ENCODE measurements at regions not wholly inside any gene's neighbourhood (a gene's known extent, or its start where the extent isn't known, plus 50 kb on each side); places are given as distances from the start of the nearest gene placed in this dataset.

GRCh38 chr7:110568932-110569331 is 522.0 kb upstream of the LRRN3 start:
- no peaks in the 10 kb centered on the region for H3K4me1 Mint-ChIP-seq (ENCODE audit: low read depth in 2 of 2)
- DNase-seq (ENCODE audit: low spot score), result no peak
- ATAC-seq, result no peak
- H3K36me3 Mint-ChIP-seq, result peaks cover 6% of the 10 kb centered on the region
- H3K27me3 Mint-ChIP-seq, result no peaks in the 10 kb centered on the region
- H3K9me3 Mint-ChIP-seq, result peaks cover 25% of the 10 kb centered on the region
- H3K4me3 Mint-ChIP-seq, result no peak overlapping the region
- H3K27ac Mint-ChIP-seq, result no peak overlapping the region

GRCh38 chr7:110569486-110570205 is 521.3 kb upstream of the LRRN3 start:
- Mint-ChIP-seq H3K4me1 (ENCODE audit: low read depth in 2 of 2) (no peaks in the 10 kb centered on the region), H3K27me3 (no peaks in the 10 kb centered on the region), H3K4me3 (no peak overlapping the region), H3K9me3 (peaks cover 25% of the 10 kb centered on the region), H3K36me3 (peaks cover 6% of the 10 kb centered on the region), H3K27ac (no peak overlapping the region)
- ATAC-seq (no peak), DNase-seq (ENCODE audit: low spot score) (no peak)

GRCh38 chr7:110573862-110574528 is 516.9 kb upstream of the LRRN3 start:
- H3K4me3 Mint-ChIP-seq, result no peak overlapping the region
- DNase-seq (ENCODE audit: low spot score), result no peak
- no peaks in the 10 kb centered on the region for H3K4me1 Mint-ChIP-seq (ENCODE audit: low read depth in 2 of 2)
- H3K9me3 Mint-ChIP-seq, result peaks cover 16% of the 10 kb centered on the region
- H3K27me3 Mint-ChIP-seq, result no peaks in the 10 kb centered on the region
- ATAC-seq, result no peak
- no peak overlapping the region for H3K27ac Mint-ChIP-seq
- no peaks in the 10 kb centered on the region for H3K36me3 Mint-ChIP-seq

- Mint-ChIP-seq H3K9me3 (peaks cover 3% of the 10 kb centered on the region), H3K4me1 (ENCODE audit: low read depth in 2 of 2) (no peaks in the 10 kb centered on the region)
- ATAC-seq, result no peak
Observed at GRCh38 chr7:110587294-110587693, 503.6 kb upstream of the LRRN3 start.

GRCh38 chr7:110590415-110590814 is 500.5 kb upstream of the LRRN3 start:
- no peak overlapping the region for H3K27ac Mint-ChIP-seq
- H3K4me3 Mint-ChIP-seq, result no peak overlapping the region
- H3K9me3 Mint-ChIP-seq, result peaks cover 7% of the 10 kb centered on the region
- H3K27me3 Mint-ChIP-seq, result no peaks in the 10 kb centered on the region
- DNase-seq (ENCODE audit: low spot score) (no peak), ATAC-seq (no peak)
- H3K4me1 Mint-ChIP-seq (ENCODE audit: low read depth in 2 of 2), result no peaks in the 10 kb centered on the region
- H3K36me3 Mint-ChIP-seq, result peaks cover 4% of the 10 kb centered on the region

More at GRCh38 chr7:110587294-110587693, 503.6 kb upstream of the LRRN3 start:
- Mint-ChIP-seq H3K27ac (no peak overlapping the region), H3K36me3 (no peaks in the 10 kb centered on the region), H3K4me3 (no peak overlapping the region), H3K27me3 (no peaks in the 10 kb centered on the region)
- DNase-seq (ENCODE audit: low spot score), result no peak

- H3K4me3 Mint-ChIP-seq, result no peak overlapping the region
- no peaks in the 10 kb centered on the region for H3K27me3 Mint-ChIP-seq
- H3K4me1 Mint-ChIP-seq (ENCODE audit: low read depth in 2 of 2), result no peaks in the 10 kb centered on the region
- H3K27ac Mint-ChIP-seq, result no peak overlapping the region
- H3K9me3 Mint-ChIP-seq, result peaks cover 7% of the 10 kb centered on the region
- ATAC-seq, result no peak
- DNase-seq (ENCODE audit: low spot score), result no peak
- H3K36me3 Mint-ChIP-seq, result peaks cover 4% of the 10 kb centered on the region
Observed at GRCh38 chr7:110591341-110591740, 499.6 kb upstream of the LRRN3 start.

- ATAC-seq (no peak), DNase-seq (ENCODE audit: low spot score) (no peak)
- Mint-ChIP-seq H3K4me1 (ENCODE audit: low read depth in 2 of 2) (no peaks in the 10 kb centered on the region), H3K27ac (no peak overlapping the region), H3K36me3 (peaks cover 4% of the 10 kb centered on the region), H3K9me3 (peaks cover 7% of the 10 kb centered on the region), H3K27me3 (no peaks in the 10 kb centered on the region), H3K4me3 (no peak overlapping the region)
Observed at GRCh38 chr7:110592557-110592956, 498.4 kb upstream of the LRRN3 start.

- no peak overlapping the region for H3K27ac Mint-ChIP-seq
- no peaks in the 10 kb centered on the region for H3K4me1 Mint-ChIP-seq (ENCODE audit: low read depth in 2 of 2)
- peaks cover 4% of the 10 kb centered on the region for H3K36me3 Mint-ChIP-seq
- no peaks in the 10 kb centered on the region for H3K27me3 Mint-ChIP-seq
- DNase-seq (ENCODE audit: low spot score) (no peak), ATAC-seq (no peak)
- no peak overlapping the region for H3K4me3 Mint-ChIP-seq
- H3K9me3 Mint-ChIP-seq, result peaks cover 8% of the 10 kb centered on the region
Observed at GRCh38 chr7:110593355-110593754, 497.6 kb upstream of the LRRN3 start.

- ATAC-seq (no peak), DNase-seq (ENCODE audit: low spot score) (no peak)
- no peaks in the 10 kb centered on the region for H3K27me3 Mint-ChIP-seq
- no peak overlapping the region for H3K27ac Mint-ChIP-seq
- no peaks in the 10 kb centered on the region for H3K4me1 Mint-ChIP-seq (ENCODE audit: low read depth in 2 of 2)
- peaks cover 17% of the 10 kb centered on the region for H3K9me3 Mint-ChIP-seq
- peaks cover 8% of the 10 kb centered on the region for H3K36me3 Mint-ChIP-seq
- H3K4me3 Mint-ChIP-seq, result no peak overlapping the region
Observed at GRCh38 chr7:110595694-110596093, 495.2 kb upstream of the LRRN3 start.

- no peak for ATAC-seq
- Mint-ChIP-seq H3K27ac (no peak overlapping the region), H3K4me1 (ENCODE audit: low read depth in 2 of 2) (no peaks in the 10 kb centered on the region), H3K27me3 (no peaks in the 10 kb centered on the region), H3K9me3 (peaks cover 13% of the 10 kb centered on the region), H3K4me3 (no peak overlapping the region), H3K36me3 (peaks cover 4% of the 10 kb centered on the region)
- DNase-seq (ENCODE audit: low spot score), result no peak
Observed at GRCh38 chr7:110600956-110601355, 490.0 kb upstream of the LRRN3 start.

- H3K4me1 Mint-ChIP-seq (ENCODE audit: low read depth in 2 of 2), result no peaks in the 10 kb centered on the region
- no peaks in the 10 kb centered on the region for H3K27me3 Mint-ChIP-seq
- ATAC-seq (no peak), DNase-seq (ENCODE audit: low spot score) (no peak)
- peaks cover 4% of the 10 kb centered on the region for H3K36me3 Mint-ChIP-seq
- peaks cover 13% of the 10 kb centered on the region for H3K9me3 Mint-ChIP-seq
- H3K27ac Mint-ChIP-seq, result no peak overlapping the region
- no peak overlapping the region for H3K4me3 Mint-ChIP-seq
Observed at GRCh38 chr7:110601710-110602109, 489.2 kb upstream of the LRRN3 start.

GRCh38 chr7:110604206-110604605 is 486.7 kb upstream of the LRRN3 start:
- DNase-seq (ENCODE audit: low spot score) (no peak), ATAC-seq (no peak)
- Mint-ChIP-seq H3K9me3 (peaks cover 9% of the 10 kb centered on the region), H3K27ac (no peak overlapping the region), H3K36me3 (peaks cover 2% of the 10 kb centered on the region), H3K4me1 (ENCODE audit: low read depth in 2 of 2) (no peaks in the 10 kb centered on the region), H3K4me3 (no peak overlapping the region), H3K27me3 (no peaks in the 10 kb centered on the region)

- H3K9me3 Mint-ChIP-seq, result peaks cover 5% of the 10 kb centered on the region
Observed at GRCh38 chr7:110604885-110605284, 486.0 kb upstream of the LRRN3 start.

GRCh38 chr7:110607050-110607857 is 483.7 kb upstream of the LRRN3 start:
- Mint-ChIP-seq H3K27me3 (no peaks in the 10 kb centered on the region), H3K9me3 (peaks cover 3% of the 10 kb centered on the region), H3K4me1 (ENCODE audit: low read depth in 2 of 2) (no peaks in the 10 kb centered on the region), H3K4me3 (no peak overlapping the region), H3K27ac (no peak overlapping the region), H3K36me3 (no peaks in the 10 kb centered on the region)
- ATAC-seq (no peak), DNase-seq (ENCODE audit: low spot score) (no peak)

More at GRCh38 chr7:110604885-110605284, 486.0 kb upstream of the LRRN3 start:
- Mint-ChIP-seq H3K27me3 (no peaks in the 10 kb centered on the region), H3K27ac (no peak overlapping the region), H3K36me3 (no peaks in the 10 kb centered on the region), H3K4me1 (ENCODE audit: low read depth in 2 of 2) (no peaks in the 10 kb centered on the region), H3K4me3 (no peak overlapping the region)
- DNase-seq (ENCODE audit: low spot score) (no peak), ATAC-seq (no peak)
